OCI-LY1 (cell line): ENCODE measurements at regions not wholly inside any gene's neighbourhood (a gene's known extent, or its start where the extent isn't known, plus 50 kb on each side); places are given as distances from the start of the nearest gene placed in this dataset.

Experiments
- H2AFZ ChIP-seq: fragments of 200-600 bp; sonication (generic), shearing (Covaris generic); 2 replicates; pipeline ENCODE4 v1.6.0; 2014; ENCODE audit warnings: antibody characterized with exemption, mild to moderate bottlenecking, low read length
- H3F3A ChIP-seq: fragments of 200-600 bp; sonication (generic), shearing (Covaris generic); 2 replicates; pipeline ENCODE4 v1.6.0; 2014; ENCODE audit warnings: mild to moderate bottlenecking, antibody characterized with exemption, low read length, moderate library complexity; ENCODE audit not compliant: insufficient read depth
- H3K27ac ChIP-seq: fragments of 200-600 bp; sonication (generic); 2 replicates; pipeline ENCODE4 v1.5.1; 2014; ENCODE audit warnings: low read length, mixed run types, mild to moderate bottlenecking, low read depth; ENCODE audit not compliant: poor library complexity, severe bottlenecking
- H3K27me3 ChIP-seq: fragments of 200-600 bp; sonication (generic); 2 replicates; pipeline ENCODE4 v1.6.0; 2014; ENCODE audit warnings: antibody characterized with exemption, mild to moderate bottlenecking, low read length, moderate library complexity; ENCODE audit not compliant: insufficient read depth
- H3K36me3 ChIP-seq: fragments of 200-600 bp; sonication (generic); 2 replicates; pipeline ENCODE4 v1.6.1; 2014; ENCODE audit warnings: mild to moderate bottlenecking, antibody characterized with exemption, low read length, moderate library complexity, mixed read lengths; ENCODE audit not compliant: insufficient read depth
- H3K4me1 ChIP-seq: fragments of 200-600 bp; sonication (generic); 2 replicates; pipeline ENCODE4 v1.5.1; 2014; ENCODE audit warnings: mild to moderate bottlenecking, low read length, moderate library complexity; ENCODE audit not compliant: insufficient read depth, severe bottlenecking
- H3K4me2 ChIP-seq: fragments of 200-600 bp; sonication (generic), shearing (Covaris generic); 2 replicates; pipeline ENCODE4 v1.6.1; 2014; ENCODE audit warnings: low read length
- H3K4me3 ChIP-seq: fragments of 200-600 bp; sonication (generic); 2 replicates; pipeline ENCODE4 v1.5.1; 2014; ENCODE audit warnings: low read length, low read depth, mild to moderate bottlenecking, mixed read lengths; ENCODE audit not compliant: poor library complexity, severe bottlenecking
- H3K79me2 ChIP-seq: fragments of 200-600 bp; shearing (Covaris generic); 2 replicates; pipeline ENCODE4 v1.6.1; 2016; ENCODE audit warnings: mixed run types, low read length, mixed read lengths; ENCODE audit not compliant: insufficient read depth
- H3K9ac ChIP-seq: fragments of 200-600 bp; sonication (generic), shearing (Covaris generic); 2 replicates; pipeline ENCODE4 v1.6.1; 2014; ENCODE audit warnings: mild to moderate bottlenecking, low read length, mixed read lengths
- H3K9me2 ChIP-seq: fragments of 200-600 bp; sonication (generic), shearing (Covaris generic); 2 replicates; pipeline ENCODE4 v1.6.1; 2014; ENCODE audit warnings: low read depth, mild to moderate bottlenecking, low read length, mixed read lengths
- H3K9me3 ChIP-seq: fragments of 200-600 bp; shearing (Covaris generic); 2 replicates; pipeline ENCODE4 v1.6.1; 2014; ENCODE audit warnings: low read length, mixed read lengths
- H4K20me1 ChIP-seq: fragments of 200-600 bp; sonication (generic), shearing (Covaris generic); 2 replicates; pipeline ENCODE4 v1.6.0; 2016; ENCODE audit warnings: mild to moderate bottlenecking, low read length; ENCODE audit not compliant: insufficient read depth
- EZH2 ChIP-seq: fragments of 200-600 bp; sonication (generic), shearing (Covaris generic); IDR thresholded peaks from 2 replicates; pipeline ENCODE4 v1.8.0; 2017; ENCODE audit warnings: borderline replicate concordance, mixed run types, mild to moderate bottlenecking, antibody characterized with exemption, low read length, moderate library complexity, mixed read lengths
- TF ChIP-seq, protein P1 (sequence below): fragments of 200-600 bp; sonication (generic), shearing (Covaris generic); IDR thresholded peaks from 2 replicates; pipeline ENCODE4 v1.5.1; 2017; ENCODE audit warnings: mild to moderate bottlenecking, antibody characterized with exemption, low read length, moderate library complexity, mixed read lengths

DNA sequence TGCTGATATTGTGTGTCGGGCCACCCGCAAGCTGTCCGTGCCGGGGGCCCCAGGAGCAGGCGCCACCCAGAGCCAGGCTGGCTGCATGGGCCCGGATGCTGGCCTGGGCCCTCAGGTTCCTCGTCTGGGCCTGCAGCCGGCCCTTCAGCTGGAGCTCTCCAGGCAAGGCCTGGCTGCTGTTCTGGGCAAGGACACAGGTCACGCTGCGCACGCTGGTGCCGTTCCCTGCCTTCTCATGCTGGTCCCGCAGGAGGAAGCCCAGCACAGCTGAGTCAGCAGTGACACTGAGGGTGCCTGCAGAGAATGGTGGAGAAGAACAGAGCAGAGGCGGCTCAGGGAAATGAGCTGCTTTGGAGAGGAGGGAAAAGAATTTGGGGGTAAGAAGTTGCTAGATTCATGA, 79.9 kb downstream of the RMI2 start:
- Histone ChIP-seq H3K27ac (no peak overlapping the region), H4K20me1 (no peaks in the 10 kb centered on the region), H3F3A (no peaks in the 10 kb centered on the region), H3K4me3 (no peak overlapping the region), H3K4me2 (no peak overlapping the region), H3K27me3 (no peaks in the 10 kb centered on the region), H3K36me3 (no peaks in the 10 kb centered on the region), H3K9ac (no peak overlapping the region), H3K9me2 (no peaks in the 10 kb centered on the region), H3K4me1 (no peaks in the 10 kb centered on the region), H3K79me2 (no peaks in the 10 kb centered on the region), H3K9me3 (no peaks in the 10 kb centered on the region), H2AFZ (no peak overlapping the region)
- TF ChIP-seq, protein P1, sequence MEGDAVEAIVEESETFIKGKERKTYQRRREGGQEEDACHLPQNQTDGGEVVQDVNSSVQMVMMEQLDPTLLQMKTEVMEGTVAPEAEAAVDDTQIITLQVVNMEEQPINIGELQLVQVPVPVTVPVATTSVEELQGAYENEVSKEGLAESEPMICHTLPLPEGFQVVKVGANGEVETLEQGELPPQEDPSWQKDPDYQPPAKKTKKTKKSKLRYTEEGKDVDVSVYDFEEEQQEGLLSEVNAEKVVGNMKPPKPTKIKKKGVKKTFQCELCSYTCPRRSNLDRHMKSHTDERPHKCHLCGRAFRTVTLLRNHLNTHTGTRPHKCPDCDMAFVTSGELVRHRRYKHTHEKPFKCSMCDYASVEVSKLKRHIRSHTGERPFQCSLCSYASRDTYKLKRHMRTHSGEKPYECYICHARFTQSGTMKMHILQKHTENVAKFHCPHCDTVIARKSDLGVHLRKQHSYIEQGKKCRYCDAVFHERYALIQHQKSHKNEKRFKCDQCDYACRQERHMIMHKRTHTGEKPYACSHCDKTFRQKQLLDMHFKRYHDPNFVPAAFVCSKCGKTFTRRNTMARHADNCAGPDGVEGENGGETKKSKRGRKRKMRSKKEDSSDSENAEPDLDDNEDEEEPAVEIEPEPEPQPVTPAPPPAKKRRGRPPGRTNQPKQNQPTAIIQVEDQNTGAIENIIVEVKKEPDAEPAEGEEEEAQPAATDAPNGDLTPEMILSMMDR: no peak
- no peak for TF ChIP-seq EZH2

DNA sequence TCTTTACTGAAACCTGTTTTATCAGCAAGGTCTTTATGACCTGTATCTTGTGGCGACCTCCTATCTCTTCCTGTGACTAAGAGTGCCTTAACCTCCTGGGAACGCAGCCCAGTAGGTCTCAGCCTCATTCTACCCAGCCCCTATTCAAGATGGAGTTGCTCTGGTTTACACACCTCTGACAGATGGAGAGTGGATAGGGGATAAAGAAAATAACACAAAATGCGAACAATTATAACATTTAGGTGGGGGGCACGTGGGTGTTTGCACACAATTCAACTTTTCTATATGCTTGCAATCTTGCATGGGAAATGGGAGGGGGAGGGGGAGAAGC, 83.3 kb downstream of the RMI2 start:
- Histone ChIP-seq H3K36me3 (no peaks in the 10 kb centered on the region), H3K27ac (no peak overlapping the region), H3K79me2 (no peaks in the 10 kb centered on the region), H3K27me3 (peaks cover 10% of the 10 kb centered on the region; the same call in 1 of the 2 replicates), H3K9me2 (no peaks in the 10 kb centered on the region), H3K4me2 (no peak overlapping the region), H3K9me3 (no peaks in the 10 kb centered on the region), H4K20me1 (no peaks in the 10 kb centered on the region), H3K4me1 (no peaks in the 10 kb centered on the region), H2AFZ (no peak overlapping the region), H3K9ac (no peak overlapping the region), H3F3A (no peaks in the 10 kb centered on the region), H3K4me3 (no peak overlapping the region)
- no peak for TF ChIP-seq EZH2
- TF ChIP-seq, protein P1: no peak

DNA sequence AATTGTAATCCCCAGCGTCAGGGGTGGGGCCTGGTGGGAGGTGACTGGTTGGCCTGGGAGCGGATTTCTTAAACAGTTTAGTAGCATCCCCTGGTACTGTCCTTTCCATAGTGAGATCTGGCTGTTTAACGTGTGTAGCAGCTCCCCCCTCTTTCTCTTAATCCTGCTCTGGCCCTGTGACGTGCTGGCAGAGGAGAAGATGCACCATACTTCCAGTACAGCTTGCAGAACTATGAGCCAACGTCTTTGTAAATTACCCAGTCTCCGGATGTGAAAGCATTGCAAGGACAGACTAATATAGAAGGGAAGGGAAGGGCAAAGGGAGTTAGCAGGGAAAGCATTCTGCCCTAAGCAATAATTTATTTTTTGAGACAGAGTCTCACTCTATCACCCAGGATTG, 83.9 kb downstream of the RMI2 start:
- Histone ChIP-seq H3K9me3 (no peaks in the 10 kb centered on the region), H3K4me2 (no peak overlapping the region), H3K9me2 (no peaks in the 10 kb centered on the region), H3F3A (no peaks in the 10 kb centered on the region), H3K36me3 (no peaks in the 10 kb centered on the region), H4K20me1 (no peaks in the 10 kb centered on the region), H3K4me1 (no peaks in the 10 kb centered on the region), H3K9ac (no peak overlapping the region), H3K27ac (no peak overlapping the region), H3K79me2 (no peaks in the 10 kb centered on the region), H3K4me3 (no peak overlapping the region), H2AFZ (no peak overlapping the region), H3K27me3 (peaks cover 10% of the 10 kb centered on the region; the same call in 1 of the 2 replicates)
- no peak for TF ChIP-seq EZH2
- TF ChIP-seq, protein P1: no peak
